COLO829 (cell line): ENCODE measurements at regions not wholly inside any gene's neighbourhood (a gene's known extent, or its start where the extent isn't known, plus 50 kb on each side); places are given as distances from the start of the nearest gene placed in this dataset.
"Not testable (repeated sequence)": the region's sequence is repeated elsewhere in the genome, so short reads cannot be mapped to it uniquely, and the experiment has no call there.

ENCODE experiments used
- DNase-seq: peaks from one replicate; pipeline ENCODE4 v3.0.0; 2012; ENCODE audit warnings: low spot score

- no peak for DNase-seq
Observed at GRCh38 chr5:17978954-17979353, 344.7 kb downstream of the TAF11L14 start.

DNA sequence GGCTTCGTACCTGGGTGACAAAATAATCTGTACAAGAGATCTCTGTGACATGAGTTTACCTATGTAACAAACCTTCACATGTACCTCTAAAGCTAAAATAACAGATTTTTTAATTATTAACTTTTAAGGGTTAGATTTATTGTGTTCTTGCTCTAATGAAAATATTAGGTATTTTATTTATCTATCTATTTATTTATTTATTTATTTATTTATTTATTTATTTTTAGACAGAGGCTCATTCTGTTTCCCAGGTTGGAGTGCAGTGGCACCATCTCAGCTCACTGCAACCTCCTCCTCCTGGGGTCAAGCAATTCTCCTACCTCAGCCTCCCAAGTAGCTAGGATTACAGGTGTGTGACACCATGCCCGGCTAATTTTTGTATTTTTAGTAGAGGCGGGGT lies 348.4 kb downstream of the TAF11L14 start:
- DNase-seq, result not testable (repeated sequence)

DNA sequence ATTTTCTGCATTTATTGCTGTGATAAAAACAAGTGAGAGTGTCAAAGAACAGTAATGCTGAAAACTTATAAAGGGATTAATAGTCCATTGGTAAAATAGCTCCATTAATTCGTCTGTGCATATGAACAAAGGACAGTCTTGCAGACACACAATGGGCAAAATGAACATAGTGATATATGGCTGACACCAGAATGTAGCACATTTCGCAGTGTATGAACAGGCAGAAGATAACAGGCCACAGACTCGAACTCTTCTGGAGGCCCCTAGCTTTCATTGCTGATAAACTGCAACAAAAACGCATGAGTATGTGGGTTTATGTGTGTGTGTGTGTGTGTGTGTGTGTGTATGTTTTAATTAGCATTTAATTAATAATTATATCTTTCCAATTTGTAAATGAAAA lies 354.8 kb downstream of the TAF11L14 start:
- DNase-seq, result no peak

DNA sequence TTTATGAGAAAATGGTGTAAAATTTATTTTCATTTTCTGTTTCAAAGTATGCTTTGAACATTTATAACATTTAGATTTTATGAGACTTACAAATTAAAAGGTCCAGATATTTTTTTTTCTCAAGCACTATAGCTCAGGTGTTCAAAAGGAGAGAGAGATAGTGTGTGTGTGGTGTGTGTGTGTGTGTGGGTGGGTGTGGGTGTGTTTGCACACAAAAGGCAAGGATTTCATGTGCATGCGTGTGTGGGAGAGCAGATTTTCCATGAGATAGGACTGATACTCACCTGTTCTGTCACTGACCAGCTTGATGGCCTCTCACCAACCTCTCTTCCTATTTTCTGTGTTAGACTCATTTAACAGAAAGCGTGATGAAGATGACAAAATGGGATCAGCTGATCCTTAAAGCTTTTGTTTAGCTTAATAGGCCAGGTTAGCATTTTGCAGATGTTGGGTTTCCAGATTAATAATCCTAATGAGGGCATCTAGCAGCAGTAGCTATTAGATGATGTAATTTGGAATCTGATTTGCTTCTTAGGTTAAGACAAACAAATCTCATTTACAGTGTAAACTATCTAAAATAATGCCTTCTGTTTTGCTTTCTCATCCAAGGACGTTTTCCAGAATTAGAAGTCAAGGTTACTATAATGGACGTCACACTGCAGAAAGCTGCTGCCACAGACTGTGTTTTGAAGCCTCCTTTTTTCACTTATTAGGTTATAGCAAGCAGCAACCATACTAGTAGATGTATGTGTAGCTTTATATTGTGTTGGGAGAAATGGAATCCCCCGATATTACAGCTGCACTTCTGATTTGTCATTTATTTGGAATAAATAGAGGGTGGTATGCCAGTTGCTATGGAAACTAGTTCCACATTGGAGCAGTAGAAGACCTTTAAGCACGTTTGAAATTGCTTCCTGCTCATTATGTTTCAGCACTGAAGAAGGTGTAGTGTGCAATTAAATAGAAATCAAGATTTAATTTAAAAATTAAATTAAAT lies 355.6 kb downstream of the TAF11L14 start:
- DNase-seq, result no peak

GRCh38 chr5:17991775-17992174 lies 357.5 kb downstream of the TAF11L14 start:
- no peak for DNase-seq

DNA sequence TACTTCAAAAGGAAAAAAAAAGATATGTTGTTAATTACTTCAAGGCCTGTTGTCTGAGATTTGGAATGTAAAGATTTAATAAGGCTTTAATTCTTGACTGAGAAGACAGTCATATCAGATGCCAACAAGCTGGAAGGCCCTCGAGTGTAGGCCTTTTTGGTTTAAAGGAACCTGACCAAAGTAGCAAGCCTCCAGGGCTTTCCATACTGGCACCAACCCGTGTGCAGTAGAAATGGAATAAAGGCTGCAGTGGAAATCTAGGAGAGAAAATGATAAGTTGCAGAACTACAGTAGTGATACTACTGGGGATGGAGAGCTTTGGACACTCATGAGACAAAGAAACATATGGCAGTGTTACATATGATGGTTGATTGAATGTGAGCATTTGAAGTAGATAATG lies 358.0 kb downstream of the TAF11L14 start:
- no peak for DNase-seq

DNA sequence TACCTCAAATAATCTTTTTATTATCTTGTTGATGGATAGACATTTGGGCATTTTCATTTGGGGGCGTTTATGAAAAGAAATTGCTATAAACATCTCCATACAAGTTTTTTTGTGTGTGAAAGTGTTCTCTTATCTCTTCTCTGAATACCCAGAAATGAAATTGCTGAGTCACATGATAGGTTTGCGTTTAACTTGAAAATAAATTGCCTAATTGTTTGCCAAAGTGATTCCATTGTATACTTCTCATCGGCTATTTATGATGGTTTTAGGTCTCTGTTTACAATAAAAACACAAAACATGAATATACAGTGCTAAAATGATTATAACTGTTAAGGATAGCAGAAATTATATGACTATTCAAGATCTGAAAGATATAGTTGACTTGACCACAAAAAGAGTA lies 361.7 kb downstream of the TAF11L14 start:
- no peak for DNase-seq

- DNase-seq, result no peak
Observed at GRCh38 chr5:17999858-18000257, 365.6 kb downstream of the TAF11L14 start.

DNA sequence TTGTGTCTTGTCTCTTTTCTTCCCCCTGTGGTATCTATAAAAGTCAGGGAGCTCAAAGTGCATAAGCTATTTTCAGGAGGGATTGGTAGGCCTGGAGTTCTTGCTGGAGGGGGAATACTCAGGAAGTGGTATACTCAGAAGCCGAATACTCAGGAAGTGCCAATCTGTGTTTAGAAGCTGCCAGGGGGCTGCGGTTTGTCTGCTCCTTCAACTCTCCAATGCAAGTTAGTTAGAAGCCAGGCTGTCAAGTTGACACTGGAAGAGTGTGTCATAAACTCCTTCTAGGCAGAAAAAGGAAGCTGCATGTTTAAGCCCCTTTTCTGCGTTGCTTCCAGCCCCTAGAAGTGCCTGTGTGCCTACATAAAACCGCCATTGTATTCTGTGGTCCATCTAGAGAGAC lies 366.5 kb downstream of the TAF11L14 start:
- no peak for DNase-seq

- DNase-seq, result no peak
Observed at GRCh38 chr5:18003312-18003711, 369.1 kb downstream of the TAF11L14 start.

GRCh38 chr5:18003784-18004183 lies 369.5 kb downstream of the TAF11L14 start:
- DNase-seq, result no peak

- not testable (repeated sequence) for DNase-seq
Observed at GRCh38 chr5:18006235-18006634, 372.0 kb downstream of the TAF11L14 start.

- DNase-seq, result no peak
Observed at GRCh38 chr5:18008940-18009339, 374.7 kb downstream of the TAF11L14 start.

DNA sequence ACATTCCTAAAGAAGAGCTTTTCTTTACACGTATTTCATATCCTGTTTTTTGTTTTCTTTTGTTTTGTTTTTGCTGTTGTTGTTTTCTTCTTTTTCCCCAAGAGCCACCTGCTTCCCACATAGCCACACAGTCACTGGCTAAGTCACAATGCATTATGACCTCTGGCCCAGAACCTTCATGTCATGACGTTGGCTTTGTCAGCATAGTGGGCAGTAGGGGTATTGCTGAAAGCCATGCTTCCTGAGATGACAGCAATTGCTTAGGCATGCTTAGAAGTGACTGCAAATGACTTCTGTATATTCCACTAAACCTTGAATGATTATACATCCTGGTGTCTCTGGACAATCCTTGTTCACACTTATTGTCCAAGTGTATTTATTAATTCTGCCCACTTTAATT lies 375.8 kb downstream of the TAF11L14 start:
- no peak for DNase-seq

- no peak for DNase-seq
Observed at GRCh38 chr5:18018472-18018871, 384.2 kb downstream of the TAF11L14 start.

- no peak for DNase-seq
Observed at GRCh38 chr5:18023275-18023674, 389.0 kb downstream of the TAF11L14 start.

GRCh38 chr5:18023986-18024385 lies 389.7 kb downstream of the TAF11L14 start:
- DNase-seq, result no peak

DNA sequence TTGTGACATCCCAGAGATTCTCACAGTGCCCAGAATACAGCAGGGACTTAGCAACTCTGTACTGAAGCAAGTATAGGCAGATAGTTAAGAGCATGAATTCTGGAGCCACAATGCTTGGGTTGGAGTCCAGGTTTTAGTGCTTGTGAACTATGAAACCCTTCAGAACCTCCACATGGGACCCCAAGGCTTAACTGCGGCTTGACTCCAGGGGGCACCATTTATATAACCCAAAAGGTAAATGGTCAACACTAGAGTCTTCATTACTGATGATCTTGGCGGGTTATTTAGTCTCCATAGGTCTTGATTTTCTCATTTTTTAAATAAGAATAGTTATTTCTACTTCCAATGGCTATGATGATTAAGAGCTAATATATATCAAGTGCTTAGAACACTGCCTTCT lies 390.3 kb downstream of the TAF11L14 start:
- DNase-seq, result no peak

DNA sequence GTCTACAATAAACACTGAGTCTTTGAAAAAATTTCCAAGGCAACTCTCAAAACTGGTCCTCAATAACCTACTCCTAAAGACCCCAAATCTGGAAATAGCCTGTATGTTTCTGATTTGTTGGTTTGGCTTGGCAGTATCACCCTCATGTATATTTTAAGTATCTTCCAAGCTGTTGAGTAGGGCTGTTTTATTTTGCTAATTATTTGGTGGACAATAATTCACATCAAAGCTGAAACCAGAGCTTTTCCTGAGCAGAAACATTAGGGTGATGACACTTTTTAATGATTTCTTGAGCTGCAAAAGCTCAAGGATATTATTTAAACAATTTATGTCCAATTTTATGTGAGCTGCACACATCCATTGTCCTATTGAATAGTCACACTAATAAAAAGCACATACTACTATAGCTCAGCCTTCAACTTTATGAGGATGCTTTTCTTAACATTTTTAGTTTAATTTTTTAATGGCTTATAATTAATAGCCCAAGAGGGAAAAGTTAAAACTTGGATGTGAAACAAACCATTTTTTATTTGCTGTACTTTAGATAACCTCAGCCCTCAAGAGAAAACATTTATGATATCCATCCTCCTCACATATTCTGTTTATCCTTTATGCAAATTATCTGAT lies 393.1 kb downstream of the TAF11L14 start:
- no peak for DNase-seq

DNA sequence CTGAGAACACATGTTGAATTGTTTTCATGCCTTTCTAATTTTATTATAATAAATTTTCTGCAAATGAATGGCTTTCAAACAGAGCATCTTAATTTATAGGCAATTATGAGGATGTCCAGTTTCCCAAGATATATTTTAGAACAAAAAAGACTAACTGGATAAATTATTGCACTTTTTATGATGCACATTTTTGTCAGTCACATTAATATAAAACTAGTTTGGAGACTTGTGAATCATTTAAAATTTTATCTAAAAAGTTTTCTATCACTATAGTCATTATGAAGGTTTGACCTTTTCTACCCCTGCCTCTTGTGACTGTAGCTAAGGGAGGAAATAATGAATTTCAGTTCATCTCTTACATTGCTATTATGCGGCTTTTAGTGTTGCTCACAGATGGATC lies 393.8 kb downstream of the TAF11L14 start:
- DNase-seq, result no peak

- no peak for DNase-seq
Observed at GRCh38 chr5:18032744-18033143, 398.5 kb downstream of the TAF11L14 start.

DNA sequence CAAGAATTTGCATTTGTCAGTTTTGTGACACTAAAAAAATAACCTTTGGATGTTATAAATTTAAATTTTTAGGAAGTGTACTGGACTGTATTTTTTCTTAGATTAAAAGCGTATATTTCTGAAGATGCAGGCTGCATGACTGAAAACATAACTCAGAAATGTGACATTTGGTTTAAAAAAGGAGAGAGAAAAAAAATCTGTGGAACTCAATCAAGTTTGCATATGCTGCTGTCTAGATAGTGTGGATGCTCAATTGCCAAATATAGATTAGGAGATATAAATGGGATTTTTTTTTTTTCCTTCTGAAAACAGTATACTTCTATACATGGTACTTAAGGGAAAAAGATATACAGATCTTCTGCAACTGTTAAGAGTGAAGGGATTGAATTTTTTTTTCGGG lies 402.3 kb downstream of the TAF11L14 start:
- DNase-seq, result no peak

- DNase-seq, result no peak
Observed at GRCh38 chr5:18037718-18038117, 403.5 kb downstream of the TAF11L14 start.
